Renal pelvis (tissue), 1 donor: ENCODE measurements at regions not wholly inside any gene's neighbourhood (a gene's known extent, or its start where the extent isn't known, plus 50 kb on each side); places are given as distances from the start of the nearest gene placed in this dataset.

ENCODE experiments used
- DNase-seq: peaks from one replicate; pipeline ENCODE4 v3.0.0-alpha.2; 2013

- peak; percentile 48 for DNase-seq
These were observed 160.2 kb downstream of the PSMG1 start for GRCh38 chr21:39022863-39023693.

- no peak for DNase-seq
These were observed 160.8 kb downstream of the PSMG1 start for GRCh38 chr21:39022466-39022862.

GRCh38 chr21:39022035-39022434 is 161.2 kb downstream of the PSMG1 start:
- DNase-seq: no peak

- no peak for DNase-seq
These were observed 161.8 kb downstream of the PSMG1 start for GRCh38 chr21:39021478-39021832.

GRCh38 chr21:39020751-39021477 is 162.3 kb downstream of the PSMG1 start:
- peak; percentile 30 for DNase-seq

- no peak for DNase-seq
These were observed 164.5 kb downstream of the PSMG1 start for GRCh38 chr21:39018730-39019129.

GRCh38 chr21:39016740-39017315 is 166.4 kb downstream of the PSMG1 start:
- DNase-seq: no peak

- DNase-seq: no peak
These were observed 168.5 kb downstream of the PSMG1 start for GRCh38 chr21:39014747-39015146.

GRCh38 chr21:39012326-39013230 is 170.7 kb downstream of the PSMG1 start:
- DNase-seq: no peak

GRCh38 chr21:39011911-39012310 is 171.3 kb downstream of the PSMG1 start:
- DNase-seq: no peak

GRCh38 chr21:39010629-39011404 is 172.4 kb downstream of the PSMG1 start:
- DNase-seq: no peak

GRCh38 chr21:39009587-39010225 is 173.5 kb downstream of the PSMG1 start:
- DNase-seq: no peak

GRCh38 chr21:39007985-39008384 is 175.3 kb downstream of the PSMG1 start:
- no peak for DNase-seq

GRCh38 chr21:39007532-39007931 is 175.7 kb downstream of the PSMG1 start:
- DNase-seq: no peak

GRCh38 chr21:39006571-39007311 is 176.5 kb downstream of the PSMG1 start:
- DNase-seq: no peak

- DNase-seq: no peak
These were observed 177.8 kb downstream of the PSMG1 start for GRCh38 chr21:39005502-39005787.

GRCh38 chr21:39004634-39005501 is 178.4 kb downstream of the PSMG1 start:
- DNase-seq: peak; percentile 62

- no peak for DNase-seq
These were observed 179.1 kb downstream of the PSMG1 start for GRCh38 chr21:39003982-39004633.

GRCh38 chr21:39001341-39001740 is 181.9 kb downstream of the PSMG1 start:
- no peak for DNase-seq
